A549 (cell line): ENCODE measurements at regions not wholly inside any gene's neighbourhood (a gene's known extent, or its start where the extent isn't known, plus 50 kb on each side); places are given as distances from the start of the nearest gene placed in this dataset.

Source experiments
- CHD2 ChIP-seq: fragments of 150-350 bp; IDR thresholded peaks from 2 replicates; pipeline ENCODE4 v1.6.1; 2014; ENCODE audit warnings: low read length; ENCODE audit not compliant: partially characterized antibody
- MYC ChIP-seq: IDR thresholded peaks from 2 replicates; pipeline ENCODE4 v1.6.1; 2012; ENCODE audit warnings: mild to moderate bottlenecking, inconsistent platforms, low read length, improper control_type of control experiment, borderline replicate concordance
- ZSCAN20 ChIP-seq: fragments of 250-450 bp; sonication (Bioruptor Pico); IDR thresholded peaks from 2 replicates; pipeline ENCODE4 v1.8.0; 2022; ENCODE audit warnings: mild to moderate bottlenecking, moderate library complexity

- TF ChIP-seq CHD2 (no peak), MYC (no peak), ZSCAN20 (CRISPR knock-in tag) (no peak)
Observed at GRCh38 chr5:167579693-167580055, 711.8 kb upstream of the WWC1 start.
